ENCODE measurements at regions not wholly inside any gene's neighbourhood (a gene's known extent, or its start where the extent isn't known, plus 50 kb on each side); places are given as distances from the start of the nearest gene placed in this dataset.

DNA sequence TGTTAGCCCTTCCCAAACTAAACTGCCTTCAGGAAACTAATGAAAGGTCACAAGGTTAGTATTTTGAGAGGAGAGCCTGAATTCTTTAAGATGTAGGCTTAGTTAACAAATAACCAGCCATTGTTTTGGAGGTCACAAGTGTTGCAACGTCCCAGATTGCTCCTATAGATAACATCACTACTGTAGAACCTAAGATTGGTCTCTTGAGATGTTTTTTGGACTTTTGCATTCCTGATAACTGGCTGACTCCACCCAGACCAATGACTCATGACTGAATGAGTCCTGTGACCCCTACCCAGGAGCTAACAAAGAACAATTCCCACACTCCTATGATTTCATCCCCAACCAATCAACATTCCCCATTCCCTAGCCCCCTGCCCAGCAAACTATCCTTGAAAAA lies 178.8 kb downstream of the SCP2D1 start:
- TF ChIP-seq, protein P1, sequence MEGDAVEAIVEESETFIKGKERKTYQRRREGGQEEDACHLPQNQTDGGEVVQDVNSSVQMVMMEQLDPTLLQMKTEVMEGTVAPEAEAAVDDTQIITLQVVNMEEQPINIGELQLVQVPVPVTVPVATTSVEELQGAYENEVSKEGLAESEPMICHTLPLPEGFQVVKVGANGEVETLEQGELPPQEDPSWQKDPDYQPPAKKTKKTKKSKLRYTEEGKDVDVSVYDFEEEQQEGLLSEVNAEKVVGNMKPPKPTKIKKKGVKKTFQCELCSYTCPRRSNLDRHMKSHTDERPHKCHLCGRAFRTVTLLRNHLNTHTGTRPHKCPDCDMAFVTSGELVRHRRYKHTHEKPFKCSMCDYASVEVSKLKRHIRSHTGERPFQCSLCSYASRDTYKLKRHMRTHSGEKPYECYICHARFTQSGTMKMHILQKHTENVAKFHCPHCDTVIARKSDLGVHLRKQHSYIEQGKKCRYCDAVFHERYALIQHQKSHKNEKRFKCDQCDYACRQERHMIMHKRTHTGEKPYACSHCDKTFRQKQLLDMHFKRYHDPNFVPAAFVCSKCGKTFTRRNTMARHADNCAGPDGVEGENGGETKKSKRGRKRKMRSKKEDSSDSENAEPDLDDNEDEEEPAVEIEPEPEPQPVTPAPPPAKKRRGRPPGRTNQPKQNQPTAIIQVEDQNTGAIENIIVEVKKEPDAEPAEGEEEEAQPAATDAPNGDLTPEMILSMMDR (IDR thresholded peaks at IDR 0.05) = no peak
- no peak for TF ChIP-seq EZH2phosphoT487 (IDR thresholded peaks at IDR 0.05)
